COLO668 (cell line): ENCODE measurements at regions not wholly inside any gene's neighbourhood (a gene's known extent, or its start where the extent isn't known, plus 50 kb on each side); places are given as distances from the start of the nearest gene placed in this dataset.
A peak's percentile ranks its signal among the peaks of the same experiment; 100 is the strongest.
"Not testable (repeated sequence)": the region's sequence is repeated elsewhere in the genome, so short reads cannot be mapped to it uniquely, and the experiment has no call there.

Experiments used
- DNase-seq: peaks from one replicate; lab custom pipeline; 2025; ENCODE audit not compliant: unreplicated experiment; lab: John Stamatoyannopoulos, UW

DNA sequence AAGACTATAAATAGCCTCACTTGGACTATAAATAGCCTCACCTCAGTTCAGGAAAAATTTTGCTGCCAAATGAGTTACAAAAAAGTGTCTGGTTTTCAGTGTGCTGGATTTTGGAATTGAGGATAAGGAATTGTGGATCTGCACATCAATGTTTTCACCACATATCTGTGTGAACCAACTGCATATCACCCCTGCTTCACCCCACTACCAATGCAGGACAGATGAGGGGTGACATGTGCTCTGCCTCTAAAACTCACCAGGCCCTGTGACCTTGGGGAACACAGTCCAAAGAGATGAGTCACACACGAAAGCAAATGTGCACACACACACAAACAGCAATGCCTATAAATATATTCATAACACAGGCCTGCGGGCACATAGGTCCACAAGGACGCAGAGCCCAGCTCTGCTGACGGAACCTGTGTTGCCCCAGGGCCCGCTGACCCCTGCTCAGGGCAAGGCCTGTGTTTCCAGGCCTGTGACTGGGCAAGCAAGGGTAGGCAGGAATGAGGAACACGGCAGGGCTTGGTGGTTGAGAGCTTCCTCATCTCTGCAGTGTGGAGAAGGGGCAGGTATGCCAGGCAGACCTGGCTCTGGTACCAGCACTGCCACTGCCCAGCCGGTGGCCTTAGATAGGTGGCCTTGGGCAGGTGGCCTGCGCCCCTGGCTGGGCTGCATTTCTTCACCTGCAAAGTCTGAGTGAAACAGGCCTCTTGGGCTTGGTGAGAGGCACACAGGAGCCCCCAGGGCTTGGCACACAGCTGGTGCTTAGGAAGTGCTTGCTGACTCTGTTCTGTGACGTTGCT lies 82.4 kb downstream of the ARL6IP4 start:
- DNase-seq = peak; percentile 55

GRCh38 chr12:123061441-123062205 lies 81.1 kb downstream of the ARL6IP4 start:
- peak; percentile 22 for DNase-seq

GRCh38 chr12:123059500-123059899 lies 79.0 kb downstream of the ARL6IP4 start:
- DNase-seq = peak; percentile 52

DNA sequence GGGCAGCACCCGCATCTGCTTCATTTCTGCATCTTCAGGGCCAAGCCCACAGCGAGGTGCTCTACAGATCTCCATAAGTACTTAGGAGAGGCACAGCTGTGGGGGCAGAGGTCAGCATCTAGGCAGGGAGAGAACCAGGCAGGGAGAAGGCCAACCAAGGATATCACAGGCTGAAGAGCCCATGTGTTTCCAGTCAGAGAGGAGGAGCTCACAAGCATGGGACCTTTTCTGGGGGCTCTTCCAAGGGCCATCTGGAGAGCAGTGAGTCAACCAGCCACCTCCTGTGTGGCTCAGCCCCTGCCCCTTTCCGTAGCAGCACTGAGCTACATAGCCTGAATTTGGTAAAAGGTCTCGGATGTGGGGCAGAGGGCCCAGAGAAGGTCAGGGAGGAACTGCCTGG lies 78.5 kb downstream of the ARL6IP4 start:
- no peak for DNase-seq

- DNase-seq = peak; percentile 92
These were observed 78.0 kb downstream of the ARL6IP4 start for GRCh38 chr12:123058481-123058880.

DNA sequence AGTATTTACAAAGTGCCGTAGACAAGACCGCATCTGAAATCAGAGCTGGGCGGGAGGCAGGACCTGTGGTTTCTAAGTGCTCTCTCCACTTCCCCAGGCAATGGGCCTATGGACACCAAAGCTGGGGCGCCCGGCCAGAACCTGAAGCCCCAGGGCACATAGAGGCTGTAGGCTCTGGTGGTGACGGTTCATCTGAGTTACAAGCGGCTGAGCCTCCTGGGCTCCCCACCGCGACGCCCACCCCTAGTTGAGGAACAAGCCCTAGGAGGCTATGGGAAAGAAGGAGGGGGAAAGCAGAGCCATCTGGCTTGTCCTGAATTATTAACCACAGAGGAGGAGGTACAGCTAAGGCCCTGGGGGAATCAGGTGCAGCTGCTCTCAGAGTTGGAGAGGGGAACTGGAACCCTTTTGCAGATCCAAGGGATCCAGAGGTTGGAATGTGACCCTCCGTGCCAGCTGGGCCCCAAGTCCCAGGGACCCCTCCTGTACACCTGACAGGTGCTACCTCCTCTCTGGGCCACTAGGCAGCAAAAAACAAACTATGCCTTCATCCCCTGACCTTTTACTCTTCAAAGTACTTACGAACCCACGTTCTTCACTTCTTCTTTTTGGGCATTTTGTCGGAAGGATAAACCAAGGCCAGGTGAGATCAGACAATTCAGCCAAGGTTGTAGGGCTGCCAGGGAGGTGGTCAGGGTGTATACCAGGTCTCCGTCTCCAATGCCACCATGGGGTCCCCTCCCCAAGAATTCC lies 77.2 kb downstream of the ARL6IP4 start:
- peak; percentile 96 for DNase-seq

DNA sequence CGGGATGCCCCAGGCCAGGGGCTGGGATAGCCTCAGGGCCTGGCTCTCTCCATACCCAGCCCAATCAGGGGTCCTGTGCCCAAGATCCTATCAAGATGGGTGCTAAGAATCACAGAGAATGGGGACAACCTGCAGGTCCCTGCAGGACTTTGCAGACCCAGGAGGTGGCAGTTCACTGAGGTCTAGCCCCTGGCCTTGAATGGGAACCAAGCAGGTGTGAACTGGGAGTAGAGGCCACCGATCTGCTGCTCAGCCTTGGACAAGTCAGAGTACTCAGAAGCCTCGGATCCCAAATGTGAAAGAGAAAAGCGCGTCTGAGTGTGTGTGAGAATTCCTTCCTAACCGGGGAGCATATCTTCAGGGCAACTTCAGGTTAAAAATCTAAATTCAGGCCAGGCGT lies 76.2 kb downstream of the ARL6IP4 start:
- DNase-seq = no peak

DNA sequence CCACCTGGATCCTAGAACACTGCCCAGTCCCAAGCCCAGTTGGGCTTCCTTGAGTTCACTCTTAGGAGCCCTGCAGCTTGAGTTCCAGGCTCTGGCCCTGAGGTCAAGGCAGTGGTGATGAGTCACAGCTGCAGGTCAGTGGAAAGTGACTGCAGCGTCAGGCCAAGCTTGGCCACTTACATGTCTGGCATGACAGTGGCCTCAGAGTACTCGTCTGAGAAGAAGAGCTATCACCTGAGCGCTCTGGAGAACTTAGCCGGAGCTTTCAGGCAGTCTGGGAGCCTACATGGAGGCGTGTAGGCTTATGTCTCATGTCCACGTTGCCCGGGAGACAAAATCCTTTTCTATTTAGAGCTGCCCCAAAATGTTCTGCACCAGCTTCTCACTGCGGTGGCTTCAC lies 75.6 kb downstream of the ARL6IP4 start:
- no peak for DNase-seq

- peak; percentile 31 for DNase-seq
These were observed 74.8 kb downstream of the ARL6IP4 start for GRCh38 chr12:123055281-123055766.

DNA sequence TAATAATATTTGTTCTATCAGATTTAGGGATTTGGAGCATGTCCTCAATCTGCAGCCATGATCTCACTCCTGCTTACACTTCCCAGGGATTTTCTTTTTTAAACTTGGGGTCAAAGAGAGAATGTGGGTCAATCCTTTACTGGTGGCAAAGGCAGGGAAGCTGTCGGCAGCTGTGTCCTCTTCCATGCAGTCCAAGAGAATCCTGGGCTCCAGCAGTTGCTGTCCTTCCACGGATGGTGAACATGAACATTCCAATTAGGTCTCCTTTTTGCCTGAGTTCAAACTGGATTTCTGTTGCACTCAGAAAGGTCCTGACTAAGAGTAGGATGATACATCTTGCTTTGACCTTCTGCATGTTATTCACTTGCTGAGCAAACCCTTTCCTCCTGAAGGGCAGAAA lies 73.9 kb downstream of the ARL6IP4 start:
- DNase-seq = no peak

DNA sequence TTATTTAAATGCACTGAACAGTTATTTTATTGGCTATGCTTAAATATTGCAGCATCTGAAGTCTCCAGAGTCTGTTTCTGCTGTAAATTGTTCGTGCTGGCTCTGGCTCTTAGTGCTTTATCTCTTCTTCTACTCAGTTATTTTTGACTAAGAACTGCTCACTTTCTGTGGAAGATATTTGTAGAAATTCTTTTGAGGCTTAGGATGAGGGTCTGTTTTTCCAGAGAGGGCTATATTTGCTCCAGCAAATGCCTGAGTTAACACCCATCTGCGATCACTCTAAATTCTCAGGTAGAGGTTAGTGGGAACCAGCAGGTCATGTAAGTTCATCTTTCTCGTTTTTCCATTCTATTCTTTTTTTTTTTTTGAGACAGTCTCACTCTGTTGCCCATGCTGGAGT lies 71.1 kb downstream of the ARL6IP4 start:
- DNase-seq = no peak

DNA sequence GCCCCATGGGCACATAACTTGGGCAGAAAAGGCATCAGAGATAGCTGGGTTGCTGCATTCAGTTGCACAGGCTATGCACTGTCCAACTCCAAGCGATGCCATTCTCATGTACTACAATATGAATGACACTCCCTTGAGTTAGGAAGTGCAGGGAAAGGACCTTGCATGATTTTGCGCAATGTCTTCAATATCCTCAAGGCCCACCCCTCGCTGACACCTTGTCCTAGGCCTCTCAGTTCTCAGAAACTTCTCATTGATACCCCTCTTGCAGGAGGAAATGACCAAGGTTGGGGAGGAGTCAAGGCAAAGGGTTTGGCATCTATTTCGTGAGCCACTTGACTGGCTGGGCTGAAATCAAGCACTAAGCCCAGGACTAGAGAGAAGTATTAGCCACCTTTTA lies 70.4 kb downstream of the ARL6IP4 start:
- DNase-seq = no peak

- DNase-seq = no peak
These were observed 69.9 kb downstream of the ARL6IP4 start for GRCh38 chr12:123050331-123050831.

- no peak for DNase-seq
These were observed 69.1 kb downstream of the ARL6IP4 start for GRCh38 chr12:123049398-123050240.

DNA sequence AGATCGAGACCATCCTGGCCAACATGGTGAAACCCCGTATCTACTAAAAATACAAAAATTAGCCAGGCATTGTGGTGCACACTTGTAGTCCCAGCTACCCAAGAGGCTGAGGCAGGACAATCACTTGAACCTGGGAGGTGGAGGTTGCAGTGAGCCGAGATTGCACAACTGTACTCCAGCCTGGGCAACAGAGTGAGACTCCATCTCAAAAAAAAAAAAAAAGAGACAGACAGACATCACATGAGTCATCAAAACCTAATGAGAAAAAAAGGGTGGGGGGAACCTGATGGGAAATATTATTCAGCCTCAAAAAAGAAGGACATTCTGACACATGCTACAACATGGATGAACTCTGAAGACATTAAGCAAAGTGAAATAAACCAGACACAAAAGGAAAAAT lies 67.4 kb downstream of the ARL6IP4 start:
- DNase-seq = not testable (repeated sequence)

DNA sequence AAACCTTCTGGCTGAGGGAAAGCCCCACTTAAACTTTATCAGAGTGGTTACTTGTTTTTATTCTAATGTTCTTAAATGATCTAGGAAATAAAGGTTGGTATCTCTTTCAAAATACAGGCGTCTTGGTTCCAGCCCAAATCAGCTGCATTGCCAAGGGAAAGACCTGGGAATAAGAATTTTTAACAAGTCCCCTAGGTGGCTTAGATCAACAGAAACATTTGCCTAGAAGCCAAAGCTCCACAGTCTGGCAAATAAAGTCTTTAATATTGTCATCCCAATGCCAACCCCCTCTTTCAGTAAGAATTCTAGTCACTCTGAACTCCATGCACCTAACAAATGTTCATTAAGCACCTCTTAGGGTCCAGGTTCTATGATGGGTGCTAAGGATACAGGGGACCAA lies 66.8 kb downstream of the ARL6IP4 start:
- DNase-seq = no peak

GRCh38 chr12:123046431-123046830 lies 66.0 kb downstream of the ARL6IP4 start:
- no peak for DNase-seq

DNA sequence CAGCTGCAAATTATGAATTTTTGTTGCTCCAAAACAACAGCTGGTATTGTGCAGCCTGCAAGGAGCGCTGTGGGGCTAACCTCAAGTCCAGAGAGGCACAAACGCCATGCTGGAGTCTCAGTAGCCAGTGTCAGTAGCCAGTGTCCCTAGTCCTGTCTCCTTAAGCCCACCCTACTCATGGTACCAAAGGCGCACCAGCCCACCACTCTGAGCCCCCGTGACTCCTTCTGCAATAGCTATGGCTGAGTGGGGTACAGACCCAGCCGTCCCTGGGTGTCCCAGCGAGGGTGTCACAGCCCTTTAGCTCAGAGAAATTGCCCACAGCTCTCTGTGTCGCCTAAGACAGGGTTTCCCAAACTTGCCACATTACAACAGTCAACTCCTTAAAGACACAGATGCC lies 65.2 kb downstream of the ARL6IP4 start:
- DNase-seq = no peak

- no peak for DNase-seq
These were observed 63.9 kb downstream of the ARL6IP4 start for GRCh38 chr12:123044351-123044750.

GRCh38 chr12:123043536-123044001 lies 63.1 kb downstream of the ARL6IP4 start:
- peak; percentile 84 for DNase-seq
